ENCODE measurements at regions not wholly inside any gene's neighbourhood (a gene's known extent, or its start where the extent isn't known, plus 50 kb on each side); places are given as distances from the start of the nearest gene placed in this dataset.

- Histone ChIP-seq H3K9ac (replicated peaks; ENCODE audit: extremely low read depth, insufficient read depth, low read length) (no peak overlapping the region), H3K9me1 (replicated peaks; ENCODE audit: control insufficient read depth, extremely low read depth, insufficient read depth, low read length) (no peaks in the 10 kb centered on the region), H3K79me2 (ENCODE audit: control insufficient read depth, insufficient read depth, low read length) (no peaks in the 10 kb centered on the region), H3K4me3 (replicated peaks in 1 of 3; ENCODE audit: insufficient read depth in 1 of 3, low read depth in 1 of 3, low read length in 3 of 3) (no peak overlapping the region), H3K36me3 (ENCODE audit: control insufficient read depth in 2 of 2, extremely low read depth in 1 of 2, insufficient read depth in 2 of 2, low read length in 2 of 2) (no peaks in the 10 kb centered on the region), H3K27me3 (ENCODE audit: control insufficient read depth in 2 of 2, insufficient read depth in 2 of 2, low read length in 2 of 2) (no peaks in the 10 kb centered on the region), H2AFZ (ENCODE audit: low read depth, low read length) (no peak overlapping the region), H3K27ac (ENCODE audit: insufficient read depth, low read depth, low read length) (no peak overlapping the region), H4K20me1 (replicated peaks; ENCODE audit: control insufficient read depth, extremely low read depth, insufficient read depth, low read length) (no peaks in the 10 kb centered on the region), H3K9me3 (replicated peaks; ENCODE audit: control insufficient read depth, insufficient read depth, low read length) (no peaks in the 10 kb centered on the region), H3K4me1 (ENCODE audit: control insufficient read depth, extremely low read depth, insufficient read depth, low read length) (no peaks in the 10 kb centered on the region), H3K4me2 (ENCODE audit: insufficient read depth, low read length) (no peak overlapping the region)
- FAIRE-seq (no peak), DNase-seq (ENCODE audit: low read depth, low spot score) (no peak)
- dilution Hi-C loops (cut with MboI; ENCODE audit: extremely low pct_ligation_motif_present, low sequenced_read_pairs) (no loop called here), intact Hi-C loops (cut with micrococcal nuclease) (no loop called here)
- POLR2A ChIA-PET: no interaction called here
- BruUV-seq (replicated peaks): no TSS peak
- TF ChIP-seq MYC (IDR thresholded peaks at IDR 0.05; ENCODE audit: low read depth, low read length): no peak
- TF ChIP-seq POLR2A (IDR thresholded peaks at IDR 0.05; ENCODE audit: low read depth, low read length): no peak
- no peak for TF ChIP-seq POLR2AphosphoS5 (IDR thresholded peaks at IDR 0.05; ENCODE audit: insufficient read depth, low read depth, low read length)
- no peak for TF ChIP-seq FOS (IDR thresholded peaks at IDR 0.05; ENCODE audit: borderline replicate concordance, insufficient read depth, low read length)
- no peak for TF ChIP-seq JUN (IDR thresholded peaks at IDR 0.05; ENCODE audit: borderline replicate concordance, insufficient read depth, insufficient read length, low read depth)
- no peak for TF ChIP-seq CTCF (IDR thresholded peaks at IDR 0.05; ENCODE audit: extremely low read depth in 1 of 2, insufficient read depth in 1 of 2, low read depth in 1 of 2, low read length in 2 of 2)
- TF ChIP-seq GATA2 (IDR thresholded peaks at IDR 0.05; ENCODE audit: insufficient read depth, insufficient read length, low read depth, low read length): no peak
- TF ChIP-seq EZH2 (IDR thresholded peaks at IDR 0.05; ENCODE audit: borderline replicate concordance, low read depth, low read length, severe bottlenecking): no peak
- TF ChIP-seq MAX (IDR thresholded peaks at IDR 0.05; ENCODE audit: insufficient read depth, insufficient read length): no peak
- CTCF ChIA-PET: no interaction called here
Observed at GRCh38 chr5:60439552-60439951, 260.4 kb downstream of the DEPDC1B start.

Data from endothelial cell of umbilical vein (primary cell).